H9 (cell line): ENCODE measurements at regions not wholly inside any gene's neighbourhood (a gene's known extent, or its start where the extent isn't known, plus 50 kb on each side); places are given as distances from the start of the nearest gene placed in this dataset.

Experiments used
- DNase-seq: peaks from one replicate; pipeline ENCODE4 v3.0.0-alpha.2; 2017
- H2AFZ ChIP-seq: one replicate; pipeline ENCODE4 v1.6.1; 2013; ENCODE audit warnings: mild to moderate bottlenecking, low read length, control low read depth, moderate library complexity
- H2AK5ac ChIP-seq: 2 replicates; pipeline ENCODE4 v1.6.1; 2013; ENCODE audit warnings: low read length, control low read depth, mixed read lengths; ENCODE audit not compliant: insufficient read length
- H2BK120ac ChIP-seq: one replicate; pipeline ENCODE4 v1.6.1; 2013; ENCODE audit warnings: low read depth, mild to moderate bottlenecking, low read length, control low read depth, inconsistent platforms; ENCODE audit not compliant: poor library complexity, severe bottlenecking
- H2BK12ac ChIP-seq: 2 replicates; pipeline ENCODE4 v1.6.1; 2013; ENCODE audit warnings: low read length, control low read depth, mixed read lengths, low read depth; ENCODE audit not compliant: insufficient read length
- H2BK15ac ChIP-seq: 2 replicates; pipeline ENCODE4 v1.6.1; 2013; ENCODE audit warnings: low read depth, low read length, control low read depth
- H2BK20ac ChIP-seq: one replicate; pipeline ENCODE4 v1.6.1; 2013; ENCODE audit warnings: low read depth, mild to moderate bottlenecking, low read length, control low read depth, inconsistent platforms; ENCODE audit not compliant: poor library complexity, severe bottlenecking
- H2BK5ac ChIP-seq: 2 replicates; pipeline ENCODE4 v1.6.1; 2013; ENCODE audit warnings: low read length, control low read depth, mixed read lengths; ENCODE audit not compliant: insufficient read length
- H3K14ac ChIP-seq: 2 replicates; pipeline ENCODE4 v1.6.1; 2013; ENCODE audit warnings: low read length, control low read depth; ENCODE audit not compliant: insufficient read depth
- H3K18ac ChIP-seq: 2 replicates; pipeline ENCODE4 v1.6.1; 2013; ENCODE audit warnings: low read depth, mild to moderate bottlenecking, mixed read lengths, low read length, control low read depth; ENCODE audit not compliant: insufficient read length
- H3K23ac ChIP-seq: 2 replicates; pipeline ENCODE4 v1.6.1; 2013; ENCODE audit warnings: low read length, control low read depth, mixed read lengths, low read depth; ENCODE audit not compliant: insufficient read length
- H3K23me2 ChIP-seq: 2 replicates; pipeline ENCODE4 v1.6.1; 2013; ENCODE audit warnings: low read depth, mild to moderate bottlenecking, mixed read lengths, low read length, control low read depth; ENCODE audit not compliant: insufficient read length, poor library complexity, severe bottlenecking
- H3K27ac ChIP-seq: 2 replicates; pipeline ENCODE4 v1.5.1; 2013; ENCODE audit warnings: low read length, control low read depth, mixed read lengths, low read depth; ENCODE audit not compliant: insufficient read length
- H3K27me3 ChIP-seq: 2 replicates; pipeline ENCODE4 v1.6.1; 2013; ENCODE audit warnings: low read length, control low read depth, inconsistent platforms; ENCODE audit not compliant: insufficient read depth
- H3K4ac ChIP-seq: 2 replicates; pipeline ENCODE4 v1.6.1; 2013; ENCODE audit warnings: low read depth, mild to moderate bottlenecking, control low read depth, inconsistent platforms, low read length, moderate library complexity
- H3K4me1 ChIP-seq: 2 replicates; pipeline ENCODE4 v1.6.1; 2013; ENCODE audit warnings: low read length, control low read depth, inconsistent platforms; ENCODE audit not compliant: insufficient read depth
- H3K4me2 ChIP-seq: 2 replicates; pipeline ENCODE4 v1.6.1; 2013; ENCODE audit warnings: low read length, control low read depth, mixed read lengths; ENCODE audit not compliant: insufficient read length, insufficient read depth
- H3K56ac ChIP-seq: 2 replicates; pipeline ENCODE4 v1.6.1; 2013; ENCODE audit warnings: low read depth, mild to moderate bottlenecking, mixed read lengths, low read length, control low read depth; ENCODE audit not compliant: insufficient read length
- H3K79me1 ChIP-seq: 2 replicates; pipeline ENCODE4 v1.6.1; 2013; ENCODE audit warnings: low read depth, mild to moderate bottlenecking, moderate library complexity, low read length, control low read depth, inconsistent platforms; ENCODE audit not compliant: insufficient read depth, poor library complexity, severe bottlenecking
- H3K79me2 ChIP-seq: 2 replicates; pipeline ENCODE4 v1.6.1; 2013; ENCODE audit warnings: low read length, control low read depth, inconsistent platforms; ENCODE audit not compliant: insufficient read depth
- H3K9ac ChIP-seq: 2 replicates; pipeline ENCODE4 v1.6.1; 2013; ENCODE audit warnings: low read length, control low read depth, mixed read lengths; ENCODE audit not compliant: insufficient read length; ENCODE audit errors: extremely low read depth
- H3K9me3 ChIP-seq: one replicate; pipeline ENCODE4 v1.6.1; 2013; ENCODE audit warnings: low read depth, low read length, inconsistent platforms; ENCODE audit not compliant: control insufficient read depth
- H3T11ph ChIP-seq: one replicate; pipeline ENCODE4 v1.6.1; 2013; ENCODE audit warnings: mild to moderate bottlenecking, low read length, control low read depth, inconsistent platforms
- H4K20me1 ChIP-seq: one replicate; pipeline ENCODE4 v1.6.1; 2013; ENCODE audit not compliant: control insufficient read depth, insufficient read length, insufficient read depth
- H4K5ac ChIP-seq: 2 replicates; pipeline ENCODE4 v1.6.1; 2013; ENCODE audit warnings: low read depth, mild to moderate bottlenecking, mixed read lengths, low read length, control low read depth; ENCODE audit not compliant: insufficient read length
- H4K8ac ChIP-seq: replicated peaks from 2 replicates; pipeline ENCODE4 v1.6.1; 2013; ENCODE audit warnings: low read length, control low read depth, mixed read lengths, low read depth; ENCODE audit not compliant: insufficient read length
- H4K91ac ChIP-seq: 2 replicates; pipeline ENCODE4 v1.6.1; 2013; ENCODE audit warnings: low read depth, mild to moderate bottlenecking, moderate library complexity, mixed read lengths, low read length, control low read depth; ENCODE audit not compliant: insufficient read length
- H3K27ac Mint-ChIP-seq, 3 experiments: 2 replicates in 2 of 3; 3 replicates in 1 of 3; pipeline ENCODE4 v1.8.0; 2020 to 2021; ENCODE audit warnings: mixed read lengths in 3 of 3, mild to moderate bottlenecking in 1 of 3, moderate library complexity in 1 of 3
- H3K27me3 Mint-ChIP-seq: 2 replicates; pipeline ENCODE4 v1.8.0; 2021; ENCODE audit warnings: low read depth, mild to moderate bottlenecking, moderate library complexity, mixed read lengths
- H3K36me3 Mint-ChIP-seq, 3 experiments: 2 replicates in 2 of 3; 3 replicates in 1 of 3; pipeline ENCODE4 v1.8.0; 2020 to 2021; ENCODE audit warnings: low read depth in 3 of 3, mixed read lengths in 3 of 3; ENCODE audit not compliant: insufficient read depth in 1 of 3
- H3K4me1 Mint-ChIP-seq, 2 experiments: 2 replicates each; pipeline ENCODE4 v1.8.0; 2020; ENCODE audit warnings: mixed read lengths in 2 of 2
- H3K4me3 Mint-ChIP-seq, 2 experiments: 2 replicates in 1 of 2; 3 replicates in 1 of 2; pipeline ENCODE4 v1.8.0; 2020 to 2021; ENCODE audit warnings: mild to moderate bottlenecking in 2 of 2, mixed read lengths in 2 of 2, moderate library complexity in 1 of 2
- H3K9me3 Mint-ChIP-seq, 2 experiments: 2 replicates in 1 of 2; 3 replicates in 1 of 2; pipeline ENCODE4 v1.8.0; 2020; ENCODE audit warnings: mild to moderate bottlenecking in 2 of 2, mixed read lengths in 2 of 2, moderate library complexity in 1 of 2
- WGBS: extraction: QIAGEN DNeasy Blood & Tissue Kit; methylation state at CpG from one replicate; pipeline ENCODE4 v1.1.7; 2013; ENCODE audit warnings: missing lambda C conversion rate, low lambda C conversion rate, mixed read lengths; ENCODE audit not compliant: insufficient read length; ENCODE audit errors: extremely low coverage; 5-methylcytosine and 5-hydroxymethylcytosine counted together
- TF ChIP-seq, protein P1 (sequence below): fragments of 200-600 bp; sonication (generic); conservative IDR thresholded peaks from 3 replicates; pipeline ENCODE4 v1.8.0; 2021; ENCODE audit warnings: antibody characterized with exemption, mild to moderate bottlenecking

DNA sequence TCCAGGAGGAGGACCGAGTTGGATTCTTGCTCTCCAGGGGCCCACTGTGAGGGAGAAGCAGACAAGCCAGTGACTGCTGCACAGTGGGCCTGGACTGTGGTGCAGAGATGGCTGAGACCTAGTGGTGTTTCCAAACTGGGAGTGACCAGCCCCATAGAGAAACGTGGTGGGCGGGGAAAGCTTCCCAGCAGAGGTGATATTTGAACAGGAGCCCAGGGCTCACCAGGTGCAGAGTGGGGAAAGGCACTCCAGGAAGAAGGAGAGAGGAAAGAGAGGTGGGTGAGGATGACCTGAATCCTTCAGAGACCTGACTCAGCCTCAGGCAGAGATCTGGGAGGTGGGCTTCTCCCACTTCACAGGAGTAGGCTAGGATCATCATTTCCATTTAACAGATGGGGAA is 52.1 kb upstream of the RASD2 start:
- Histone ChIP-seq H2BK12ac (no peak overlapping the region), H3K4ac (no peak overlapping the region), H3K27me3 (no peaks in the 10 kb centered on the region; the same call in 1 of the 2 replicates), H2AK5ac (no peak overlapping the region), H4K20me1 (no peaks in the 10 kb centered on the region), H3K4me1 (no peaks in the 10 kb centered on the region), H2BK5ac (no peak overlapping the region), H3K14ac (no peak overlapping the region), H3K79me2 (no peaks in the 10 kb centered on the region), H3K79me1 (no peaks in the 10 kb centered on the region), H2AFZ (no peak overlapping the region), H3K56ac (no peak overlapping the region), H3K27ac (no peak overlapping the region), H2BK15ac (no peak overlapping the region), H3K23me2 (no peaks in the 10 kb centered on the region), H3K9ac (no peak overlapping the region), H3K18ac (no peak overlapping the region), H3K9me3 (no peaks in the 10 kb centered on the region), H3T11ph (no peak overlapping the region), H3K23ac (no peak overlapping the region), H2BK120ac (no peak overlapping the region), H4K91ac (no peak overlapping the region), H3K4me2 (no peak overlapping the region), H2BK20ac (no peak overlapping the region), H4K8ac (no peak overlapping the region), H4K5ac (no peak overlapping the region)
- Mint-ChIP-seq H3K9me3 (peaks cover 7 to 13% of the 10 kb centered on the region in 2 experiments; a peak in 3 of 5 replicates), H3K36me3 (no peaks in the 10 kb centered on the region; a peak in 2 of 7 replicates), H3K27ac (no peak overlapping the region), H3K27me3 (peaks cover 69% of the 10 kb centered on the region), H3K4me3 (no peak overlapping the region), H3K4me1 (peaks cover 4 to 14% of the 10 kb centered on the region in 2 experiments; a peak in 2 of 4 replicates)
- no CpG with 5 or more reads among the region's 3 CpGs for WGBS
- DNase-seq = no peak
- TF ChIP-seq, protein P1, sequence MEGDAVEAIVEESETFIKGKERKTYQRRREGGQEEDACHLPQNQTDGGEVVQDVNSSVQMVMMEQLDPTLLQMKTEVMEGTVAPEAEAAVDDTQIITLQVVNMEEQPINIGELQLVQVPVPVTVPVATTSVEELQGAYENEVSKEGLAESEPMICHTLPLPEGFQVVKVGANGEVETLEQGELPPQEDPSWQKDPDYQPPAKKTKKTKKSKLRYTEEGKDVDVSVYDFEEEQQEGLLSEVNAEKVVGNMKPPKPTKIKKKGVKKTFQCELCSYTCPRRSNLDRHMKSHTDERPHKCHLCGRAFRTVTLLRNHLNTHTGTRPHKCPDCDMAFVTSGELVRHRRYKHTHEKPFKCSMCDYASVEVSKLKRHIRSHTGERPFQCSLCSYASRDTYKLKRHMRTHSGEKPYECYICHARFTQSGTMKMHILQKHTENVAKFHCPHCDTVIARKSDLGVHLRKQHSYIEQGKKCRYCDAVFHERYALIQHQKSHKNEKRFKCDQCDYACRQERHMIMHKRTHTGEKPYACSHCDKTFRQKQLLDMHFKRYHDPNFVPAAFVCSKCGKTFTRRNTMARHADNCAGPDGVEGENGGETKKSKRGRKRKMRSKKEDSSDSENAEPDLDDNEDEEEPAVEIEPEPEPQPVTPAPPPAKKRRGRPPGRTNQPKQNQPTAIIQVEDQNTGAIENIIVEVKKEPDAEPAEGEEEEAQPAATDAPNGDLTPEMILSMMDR = no peak
